AG04450 (cell line): ENCODE measurements at regions not wholly inside any gene's neighbourhood (a gene's known extent, or its start where the extent isn't known, plus 50 kb on each side); places are given as distances from the start of the nearest gene placed in this dataset.

Experiments
- CTCF ChIA-PET: fragments of 300-600, 350-600 bp; formaldehyde crosslinking; extraction: SDS; loops from one replicate; lab custom pipeline; 2022; ENCODE audit warnings: antibody characterized with exemption, inconsistent platforms; lab: Charles Lee
- POLR2A ChIA-PET: fragments of 350-600 bp; formaldehyde crosslinking; extraction: SDS; loops from one replicate; lab custom pipeline; 2021; ENCODE audit warnings: antibody characterized with exemption, inconsistent platforms; lab: Yijun Ruan, JAX
- DNase-seq: peaks from one replicate; pipeline ENCODE4 v3.0.0-alpha.2; 2011; ENCODE audit warnings: low read depth, low spot score
- H3K27ac ChIP-seq: one replicate; pipeline ENCODE4 v1.5.1; 2012; ENCODE audit warnings: low read depth, low read length, control low read depth
- H3K27me3 ChIP-seq: one replicate; pipeline ENCODE4 v1.6.0; 2012; ENCODE audit warnings: low read length; ENCODE audit not compliant: control insufficient read depth, insufficient read depth
- H3K4me3 ChIP-seq: 2 replicates; pipeline ENCODE4 v1.5.1; 2011; ENCODE audit warnings: mild to moderate bottlenecking, low read depth, low read length, control low read depth
- H3K9me3 ChIP-seq: 2 replicates; pipeline ENCODE4 v1.5.1; 2012; ENCODE audit warnings: low read length; ENCODE audit not compliant: control insufficient read depth, insufficient read depth
- TF ChIP-seq, protein P1 (sequence below): IDR thresholded peaks from 2 replicates; pipeline ENCODE4 v1.5.1; 2011; ENCODE audit warnings: low read depth, low read length, control low read depth, inconsistent platforms

DNA sequence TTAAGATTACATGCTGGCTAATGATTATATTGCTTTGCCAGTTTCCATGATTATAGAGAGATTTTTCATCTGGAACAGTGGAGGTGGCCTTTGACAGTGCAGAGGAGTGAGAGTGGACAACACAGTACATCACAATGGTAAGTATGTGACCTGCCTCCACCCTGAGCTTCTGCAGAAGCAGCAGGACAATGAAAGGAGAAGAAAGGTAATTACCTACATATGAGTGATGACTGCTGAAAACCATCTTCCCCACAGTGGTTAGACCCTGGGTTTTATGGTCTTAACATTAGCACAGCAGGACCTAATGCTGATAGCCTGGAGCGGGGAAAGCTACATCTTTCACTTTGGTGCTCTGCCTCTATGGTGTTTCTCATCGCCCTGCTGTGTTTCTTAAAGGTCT, 454.7 kb upstream of the DDI1 start:
- CTCF ChIA-PET, result interaction anchor here (0.8 to 2.4 kb wide), 2 partner anchors 28 to 44 kb away, joined by 3 to 6 read pairs; no protein-coding TSS in a partner anchor
- POLR2A ChIA-PET, result no interaction called here
- TF ChIP-seq, protein P1, sequence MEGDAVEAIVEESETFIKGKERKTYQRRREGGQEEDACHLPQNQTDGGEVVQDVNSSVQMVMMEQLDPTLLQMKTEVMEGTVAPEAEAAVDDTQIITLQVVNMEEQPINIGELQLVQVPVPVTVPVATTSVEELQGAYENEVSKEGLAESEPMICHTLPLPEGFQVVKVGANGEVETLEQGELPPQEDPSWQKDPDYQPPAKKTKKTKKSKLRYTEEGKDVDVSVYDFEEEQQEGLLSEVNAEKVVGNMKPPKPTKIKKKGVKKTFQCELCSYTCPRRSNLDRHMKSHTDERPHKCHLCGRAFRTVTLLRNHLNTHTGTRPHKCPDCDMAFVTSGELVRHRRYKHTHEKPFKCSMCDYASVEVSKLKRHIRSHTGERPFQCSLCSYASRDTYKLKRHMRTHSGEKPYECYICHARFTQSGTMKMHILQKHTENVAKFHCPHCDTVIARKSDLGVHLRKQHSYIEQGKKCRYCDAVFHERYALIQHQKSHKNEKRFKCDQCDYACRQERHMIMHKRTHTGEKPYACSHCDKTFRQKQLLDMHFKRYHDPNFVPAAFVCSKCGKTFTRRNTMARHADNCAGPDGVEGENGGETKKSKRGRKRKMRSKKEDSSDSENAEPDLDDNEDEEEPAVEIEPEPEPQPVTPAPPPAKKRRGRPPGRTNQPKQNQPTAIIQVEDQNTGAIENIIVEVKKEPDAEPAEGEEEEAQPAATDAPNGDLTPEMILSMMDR, result no peak

DNA sequence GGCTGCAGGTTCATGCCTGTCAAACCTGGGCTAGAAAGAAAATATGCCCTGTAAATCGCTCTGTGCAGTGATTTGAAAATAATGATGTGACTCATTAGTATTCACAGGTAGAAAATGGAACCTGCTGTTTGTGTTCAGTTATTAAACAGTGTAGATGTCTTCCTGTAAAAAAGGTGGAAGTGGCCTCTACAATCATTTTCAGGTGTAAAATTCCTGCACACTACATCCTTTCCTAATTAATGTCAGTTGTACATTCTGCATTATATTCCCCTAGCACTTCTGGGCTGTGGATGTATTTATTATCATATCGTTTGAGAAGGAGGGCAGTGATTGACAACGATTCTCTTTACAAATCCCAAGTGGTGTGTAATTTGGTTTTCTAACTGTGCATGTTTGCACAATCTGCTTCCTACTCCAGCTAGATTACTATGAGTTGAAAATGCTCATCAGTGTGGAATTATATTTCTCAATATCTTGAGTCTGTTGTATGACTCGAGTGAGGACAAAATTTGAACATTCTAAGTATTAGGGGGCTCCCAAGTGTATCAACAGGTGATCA, 454.0 kb upstream of the DDI1 start:
- Histone ChIP-seq H3K27me3 (no peaks in the 10 kb centered on the region), H3K9me3 (no peaks in the 10 kb centered on the region), H3K27ac (no peak overlapping the region), H3K4me3 (no peak overlapping the region)
- POLR2A ChIA-PET, result no interaction called here
- no peak for DNase-seq
- TF ChIP-seq, protein P1, result no peak
- CTCF ChIA-PET, result interaction anchor here (2.4 kb wide), 1 partner anchor 45 kb away, joined by 6 read pairs; no protein-coding TSS in a partner anchor

More for the DNA sequence above, 454.7 kb upstream of the DDI1 start:
- no peaks in the 10 kb centered on the region for H3K27me3 ChIP-seq
- H3K4me3 ChIP-seq, result no peak overlapping the region
- H3K9me3 ChIP-seq, result no peaks in the 10 kb centered on the region
- H3K27ac ChIP-seq, result no peak overlapping the region
- DNase-seq, result no peak

DNA sequence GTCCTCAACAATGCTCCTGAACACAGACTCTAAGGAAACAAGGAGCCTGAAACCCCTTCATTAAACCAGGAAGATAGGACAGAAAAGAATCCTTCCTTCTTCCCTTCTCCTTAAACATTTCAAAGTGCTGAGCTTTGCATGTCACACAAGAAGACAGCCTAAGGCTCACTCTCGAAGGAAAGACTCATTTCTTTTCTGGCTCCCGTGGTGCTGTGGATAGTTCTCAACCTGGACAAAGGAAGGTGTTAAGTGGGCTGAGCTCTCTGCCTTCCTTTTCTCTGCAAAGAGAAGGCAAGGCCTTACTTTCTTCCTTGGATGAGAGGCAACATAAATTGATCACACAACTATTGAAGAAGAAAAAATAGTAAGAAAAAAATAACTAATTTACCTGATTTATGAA, 452.4 kb upstream of the DDI1 start:
- no peak overlapping the region for H3K27ac ChIP-seq
- CTCF ChIA-PET, result interaction anchor here (1.1 kb wide), 1 partner anchor 45 kb away, joined by 3 read pairs; no protein-coding TSS in a partner anchor
- POLR2A ChIA-PET, result no interaction called here
- no peak for DNase-seq
- no peaks in the 10 kb centered on the region for H3K27me3 ChIP-seq
- no peak overlapping the region for H3K4me3 ChIP-seq
- no peaks in the 10 kb centered on the region for H3K9me3 ChIP-seq
- TF ChIP-seq, protein P1, result no peak

DNA sequence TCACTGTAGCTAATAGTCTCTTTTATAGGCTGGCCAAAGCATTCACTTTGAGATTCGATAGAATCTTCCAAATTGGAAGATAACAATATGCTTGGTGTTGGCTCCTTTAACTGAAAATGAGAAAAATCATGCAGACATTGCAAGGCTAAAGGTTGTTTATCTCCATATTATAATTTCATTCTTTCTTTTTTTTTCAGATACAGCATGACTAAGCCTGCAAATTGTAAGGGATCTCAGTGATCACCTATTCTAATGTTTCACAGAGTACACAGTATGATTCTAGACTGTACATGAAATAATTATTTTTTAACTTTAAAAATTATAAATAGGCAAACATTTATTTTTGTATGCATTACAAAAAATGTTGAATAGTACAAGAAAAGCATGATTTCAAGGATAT, 451.7 kb upstream of the DDI1 start:
- H3K9me3 ChIP-seq, result no peaks in the 10 kb centered on the region
- no peak overlapping the region for H3K27ac ChIP-seq
- TF ChIP-seq, protein P1, result no peak
- POLR2A ChIA-PET, result no interaction called here
- no peak overlapping the region for H3K4me3 ChIP-seq
- CTCF ChIA-PET, result interaction anchor here (1.1 kb wide), 1 partner anchor 46 kb away, joined by 3 read pairs; no protein-coding TSS in a partner anchor
- DNase-seq, result no peak
- no peaks in the 10 kb centered on the region for H3K27me3 ChIP-seq

DNA sequence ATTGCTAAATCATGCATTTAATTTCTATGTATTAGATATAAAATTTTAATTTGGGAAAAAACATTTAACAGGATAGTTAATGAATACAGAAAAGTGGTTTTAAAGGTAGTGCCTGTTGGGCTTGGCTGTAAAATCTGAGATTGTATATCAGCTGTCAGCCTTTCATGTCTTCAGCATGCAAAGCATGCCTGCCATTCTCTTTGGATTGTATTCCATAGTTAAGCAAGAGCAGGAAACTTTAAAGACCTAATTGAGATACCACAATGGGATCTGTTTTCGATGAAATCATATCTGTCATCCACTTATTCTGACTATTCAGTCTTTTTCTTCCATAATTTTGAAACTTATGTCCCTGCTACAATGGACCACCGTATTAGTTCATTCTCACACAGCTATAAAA, 451.0 kb upstream of the DDI1 start:
- DNase-seq, result no peak

More for the DNA sequence above, 451.0 kb upstream of the DDI1 start:
- Histone ChIP-seq H3K9me3 (no peaks in the 10 kb centered on the region), H3K27me3 (no peaks in the 10 kb centered on the region), H3K4me3 (no peak overlapping the region), H3K27ac (no peak overlapping the region)
- TF ChIP-seq, protein P1, result no peak
- ChIA-PET POLR2A (no interaction called here), CTCF (interaction anchor here (1.0 kb wide), 1 partner anchor 24 kb away, joined by 3 read pairs; no protein-coding TSS in a partner anchor)
